Heart right ventricle (tissue), 16 donors: ENCODE measurements at regions not wholly inside any gene's neighbourhood (a gene's known extent, or its start where the extent isn't known, plus 50 kb on each side); places are given as distances from the start of the nearest gene placed in this dataset.

ENCODE experiments used
- ATAC-seq, 8 donors: fragments of 200-7000 bp; cut with Tn5 transposase; one replicate each; pipeline ENCODE4 v1.9.1; 2020; ENCODE audit warnings: mild to moderate bottlenecking in 8 of 8, moderate library complexity in 8 of 8, moderate number of reproducible peaks in 1 of 8
- DNase-seq, 2 donors: peaks; one replicate each; pipeline ENCODE4 v3.0.0-alpha.2; 2020
- H3K27ac ChIP-seq, 10 donors: fragments of 200-600 bp; sonication (generic) in 2 of 10; one replicate each; pipeline versions ENCODE4 v1.5.0 to v1.8.0; 2020 to 2022; ENCODE audit warnings: mild to moderate bottlenecking in 3 of 10
- H3K27me3 ChIP-seq, 7 donors: fragments of 200-600 bp; one replicate each; pipeline ENCODE4 v1.8.0; 2021 to 2022; ENCODE audit warnings: mild to moderate bottlenecking in 2 of 7
- H3K36me3 ChIP-seq, 9 donors: fragments of 200-600 bp; sonication (generic) in 1 of 9; one replicate each; pipeline versions ENCODE4 v1.5.0 to v1.8.0; 2020 to 2022; ENCODE audit warnings: mild to moderate bottlenecking in 2 of 9
- H3K4me1 ChIP-seq, 9 donors: fragments of 200-600 bp; sonication (generic) in 1 of 9; one replicate each; pipeline versions ENCODE4 v1.5.0 to v1.8.0; 2020 to 2022; ENCODE audit warnings: mild to moderate bottlenecking in 4 of 9
- H3K4me3 ChIP-seq, 10 donors: fragments of 200-600 bp; sonication (generic) in 2 of 10; one replicate each; pipeline versions ENCODE4 v1.5.0 to v1.8.0; 2020 to 2022; ENCODE audit warnings: mild to moderate bottlenecking in 7 of 10, moderate library complexity in 2 of 10
- H3K9me3 ChIP-seq, 11 donors: fragments of 200-600 bp in 10 of 11; sonication (generic) in 2 of 11; one replicate each; pipeline versions ENCODE4 v1.5.0 to v1.8.0; 2013 to 2022; ENCODE audit warnings: mild to moderate bottlenecking in 2 of 11, control low read depth in 1 of 11, moderate library complexity in 1 of 11
- CTCF ChIP-seq, 9 donors: fragments of 200-600 bp; sonication (generic) in 2 of 9; IDR thresholded peaks; one replicate each; pipeline versions ENCODE4 v1.5.0 to v1.8.0; 2021 to 2022; ENCODE audit warnings: antibody characterized with exemption in 9 of 9, mild to moderate bottlenecking in 5 of 9, moderate library complexity in 1 of 9
- WGBS, 2 donors: extraction: QIAGEN DNeasy Blood & Tissue Kit; methylation state at CpG; one replicate each; pipeline ENCODE4 v1.1.7; 2013; ENCODE audit warnings: inconsistent platforms in 1 of 2; 5-methylcytosine and 5-hydroxymethylcytosine counted together
- intact Hi-C, 10 donors: fragments of 100-400 bp; cut with DNase I; formaldehyde crosslinking; loops; one replicate each; pipeline versions ENCODE4 v1.11.1 to v1.14.2; 2022
- donor health status: Arrhythmogenic right ventricular cardiomyopathy.
- donor health status: ischemic (EF 13 %, LVEDD 7.1; RV severe dilation, severe dysfunction).
- donor health status: healthy with polysubstance abuse.
- donor health status: DM: no; HTN: yes; CAD: no.
- donor health status: DM: no; HTN: no; CAD: no.
- donor health status: ischemic (EF 25% LVEDD 6.9; RV normal size, moderate dysfunction).
- donor health status: ischemic (EF 25% LVEDD 5.7; RV mildly dilated, moderate dysfunction).
- donor health status: healthy.
- donor health status: DM: yes; HTN: yes; CAD: no.
- donor health status: Ischemic cardiomyopathy.
- donor health status: ischemic (EF 35%, LVEDD 5.7; RV mildly dilated, moderate dysfunction).
- donor health status: nonischemic (EF 11% LVEDD 7.7; RV severe dilation, severe dysfunction).
- donor health status: DM: yes; HTN: yes; CAD: no.
- donor health status: PGD.
- donor health status: ischemic (EF 29% LVEDD 5.4; RV normal size, mild dysfunction).
- donor health status: nonischemic (EF 23%, LVEDD 6.1; RV moderate dilation, normal function).

- H3K36me3 ChIP-seq: no peaks in the 10 kb centered on the region
- TF ChIP-seq CTCF (IDR thresholded peaks at IDR 0.05): no peak
- DNase-seq (no peak), ATAC-seq (no peak)
- intact Hi-C loops: no loop called here
- WGBS, 2 donors: 87 to 92% methylated on average over 1 of the region's 1 CpG
- H3K27me3 ChIP-seq: no peaks in the 10 kb centered on the region
- H3K4me1 ChIP-seq: no peaks in the 10 kb centered on the region
- no peak overlapping the region for H3K27ac ChIP-seq
- no peaks in the 10 kb centered on the region for H3K9me3 ChIP-seq
- H3K4me3 ChIP-seq: no peak overlapping the region
Observed at GRCh38 chr4:124803641-124804040, 91.1 kb upstream of the ANKRD50 start.

GRCh38 chr4:124803026-124803425, 90.5 kb upstream of the ANKRD50 start:
- intact Hi-C loops: no loop called here
- 10 to 13% methylated on average over 1 of the region's 1 CpG for WGBS, 2 donors
- TF ChIP-seq CTCF (IDR thresholded peaks at IDR 0.05): no peak

GRCh38 chr4:124797223-124797622, 84.7 kb upstream of the ANKRD50 start:
- intact Hi-C loops: no loop called here
- no peak for DNase-seq
- Histone ChIP-seq H3K27me3 (no peaks in the 10 kb centered on the region), H3K9me3 (peaks cover 0 to 7% (median 0%) of the 10 kb centered on the region in 11 donors), H3K4me3 (no peak overlapping the region), H3K4me1 (no peaks in the 10 kb centered on the region), H3K36me3 (no peaks in the 10 kb centered on the region), H3K27ac (no peak overlapping the region)
- WGBS, 2 donors: 61 to 69% methylated on average over 3 of the region's 3 CpGs
- TF ChIP-seq CTCF (IDR thresholded peaks at IDR 0.05): no peak
- no peak for ATAC-seq

More at GRCh38 chr4:124803026-124803425, 90.5 kb upstream of the ANKRD50 start:
- H3K27me3 ChIP-seq: no peaks in the 10 kb centered on the region
- no peaks in the 10 kb centered on the region for H3K4me1 ChIP-seq
- DNase-seq: no peak
- H3K36me3 ChIP-seq: no peaks in the 10 kb centered on the region
- H3K27ac ChIP-seq: no peak overlapping the region
- no peak overlapping the region for H3K4me3 ChIP-seq
- no peaks in the 10 kb centered on the region for H3K9me3 ChIP-seq
- ATAC-seq: no peak

- no peaks in the 10 kb centered on the region for H3K4me1 ChIP-seq
- no peaks in the 10 kb centered on the region for H3K36me3 ChIP-seq
- H3K9me3 ChIP-seq: peaks cover 0 to 7% (median 0%) of the 10 kb centered on the region in 11 donors
- no peak for DNase-seq
- no peak overlapping the region for H3K4me3 ChIP-seq
- TF ChIP-seq CTCF (IDR thresholded peaks at IDR 0.05): no peak
- ATAC-seq: no peak
- intact Hi-C loops: no loop called here
- no peak overlapping the region for H3K27ac ChIP-seq
- H3K27me3 ChIP-seq: no peaks in the 10 kb centered on the region
Observed at GRCh38 chr4:124790471-124790870, 77.9 kb upstream of the ANKRD50 start.

- DNase-seq: no peak
- Histone ChIP-seq H3K4me1 (no peaks in the 10 kb centered on the region), H3K36me3 (no peaks in the 10 kb centered on the region), H3K9me3 (no peaks in the 10 kb centered on the region), H3K27me3 (no peaks in the 10 kb centered on the region), H3K27ac (no peak overlapping the region), H3K4me3 (no peak overlapping the region)
- TF ChIP-seq CTCF (IDR thresholded peaks at IDR 0.05): no peak
- ATAC-seq: no peak
- 91 to 96% methylated on average over 2 of the region's 2 CpGs for WGBS, 2 donors
- intact Hi-C loops: no loop called here
Observed at GRCh38 chr4:124786634-124787033, 74.1 kb upstream of the ANKRD50 start.
